ENCODE measurements at regions not wholly inside any gene's neighbourhood (a gene's known extent, or its start where the extent isn't known, plus 50 kb on each side); places are given as distances from the start of the nearest gene placed in this dataset.

GRCh38 chr9:84139296-84140070 lies 158.9 kb downstream of the RMI1 start:
- TF ChIP-seq CTCF (IDR thresholded peaks at IDR 0.05 in 2 of 3, conservative IDR thresholded peaks at IDR 0.05 in 1 of 3; ENCODE audit: borderline replicate concordance in 1 of 3, insufficient read depth in 1 of 3, low read depth in 2 of 3, low read length in 2 of 3) (no peak), ZFX (IDR thresholded peaks at IDR 0.05) (no peak), POLR2A (IDR thresholded peaks at IDR 0.05; ENCODE audit: borderline replicate concordance, extremely low read depth, insufficient read depth, insufficient read length) (no peak), TCF7L2 (IDR thresholded peaks at IDR 0.05; ENCODE audit: borderline replicate concordance, extremely low read depth, insufficient read depth, insufficient read length) (no peak), EZH2 (IDR thresholded peaks at IDR 0.05) (no peak), REST (IDR thresholded peaks at IDR 0.05; ENCODE audit: low read depth) (no peak), ATF3 (IDR thresholded peaks at IDR 0.05) (no peak), EZH2phosphoT487 (IDR thresholded peaks at IDR 0.05; ENCODE audit: borderline replicate concordance) (no peak), POLR2AphosphoS5 (IDR thresholded peaks at IDR 0.05; ENCODE audit: low read depth, low read length) (no peak), MAX (IDR thresholded peaks at IDR 0.05) (no peak), YY1 (IDR thresholded peaks at IDR 0.05; ENCODE audit: extremely low read depth, insufficient replicate concordance, low read depth, low read length) (no peak), SRF (IDR thresholded peaks at IDR 0.05; ENCODE audit: low read depth) (no peak), ELF1 (IDR thresholded peaks at IDR 0.05; ENCODE audit: borderline replicate concordance, low read depth) (no peak), ZNF274 (IDR thresholded peaks at IDR 0.05; ENCODE audit: low read depth, low read length) (no peak)

All from HCT116 (cell line).